ENCODE measurements at regions not wholly inside any gene's neighbourhood (a gene's known extent, or its start where the extent isn't known, plus 50 kb on each side); places are given as distances from the start of the nearest gene placed in this dataset.

DNA sequence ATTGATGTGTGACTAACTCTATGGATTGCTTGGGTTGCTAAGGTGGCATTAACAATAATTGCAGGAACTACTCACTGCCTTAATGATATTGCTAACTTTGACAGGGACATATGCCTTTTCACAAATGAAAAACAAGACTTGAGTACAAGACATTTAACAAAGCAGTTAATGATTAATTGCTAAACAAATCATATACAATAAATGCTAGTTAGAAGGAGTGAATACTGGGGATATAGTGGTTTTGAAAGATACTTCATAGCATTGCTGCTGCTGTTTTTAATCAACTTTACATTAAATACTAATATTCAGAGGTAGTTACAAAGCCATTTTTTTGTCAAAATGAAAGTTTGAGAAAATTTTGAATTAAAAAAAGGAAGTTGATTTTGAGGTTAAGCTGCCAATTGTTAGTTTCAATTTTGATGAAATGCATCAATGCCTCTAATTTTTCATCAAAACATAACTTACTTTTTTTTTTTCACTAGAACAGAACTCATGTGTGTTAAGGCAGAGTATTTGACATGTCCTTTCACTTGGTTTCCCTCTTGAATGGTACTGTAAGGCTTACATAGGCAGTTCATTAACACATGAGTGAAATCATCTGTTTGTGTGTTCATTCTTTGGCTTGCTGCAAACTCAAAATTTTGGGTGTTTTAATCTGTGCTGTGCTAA is 106.2 kb upstream of the SEMA3D start:
- in situ Hi-C loops (cut with HindIII; ENCODE audit: low pct_ligation_motif_present, low sequenced_read_pairs), result no loop called here
- Histone ChIP-seq H3K27ac (no peak overlapping the region), H3K4me3 (ENCODE audit: low read depth, low read length) (no peak overlapping the region), H3K27me3 (replicated peaks) (no peaks in the 10 kb centered on the region), H3K36me3 (replicated peaks) (no peaks in the 10 kb centered on the region)
- no peak for TF ChIP-seq CTCF (IDR thresholded peaks at IDR 0.05; ENCODE audit: low read depth, low read length, missing control alignments)
- no peak for DNase-seq

GRCh38 chr7:85290269-85290668 is 103.4 kb upstream of the SEMA3D start:
- Histone ChIP-seq H3K36me3 (replicated peaks) (no peaks in the 10 kb centered on the region), H3K27ac (no peak overlapping the region), H3K27me3 (replicated peaks) (no peaks in the 10 kb centered on the region), H3K4me3 (ENCODE audit: low read depth, low read length) (no peak overlapping the region)
- in situ Hi-C loops (cut with HindIII; ENCODE audit: low pct_ligation_motif_present, low sequenced_read_pairs), result no loop called here
- no peak for TF ChIP-seq CTCF (IDR thresholded peaks at IDR 0.05; ENCODE audit: low read depth, low read length, missing control alignments)
- no peak for DNase-seq

DNA sequence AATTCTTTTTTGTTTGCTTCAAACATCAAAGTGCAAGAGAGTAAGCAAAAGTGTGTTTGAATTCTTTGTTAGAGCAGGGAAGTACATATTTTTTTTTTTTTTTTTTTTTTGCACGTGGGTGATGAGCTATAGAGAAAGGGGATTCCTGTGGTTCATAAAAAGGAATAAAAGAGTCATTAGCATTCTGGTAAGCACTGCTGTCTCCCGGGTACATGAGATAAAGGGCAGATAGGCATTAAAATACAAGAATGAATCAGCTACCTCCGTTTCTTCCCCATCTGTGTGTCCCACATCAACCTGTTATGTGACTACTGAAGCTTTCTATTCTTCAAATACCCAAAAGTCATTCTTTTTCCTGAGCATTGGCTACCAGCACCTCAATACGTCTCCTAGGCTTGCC is 102.4 kb upstream of the SEMA3D start:
- Histone ChIP-seq H3K27me3 (replicated peaks) (no peaks in the 10 kb centered on the region), H3K36me3 (replicated peaks) (no peaks in the 10 kb centered on the region), H3K27ac (no peak overlapping the region), H3K4me3 (ENCODE audit: low read depth, low read length) (no peak overlapping the region)
- no peak for TF ChIP-seq CTCF (IDR thresholded peaks at IDR 0.05; ENCODE audit: low read depth, low read length, missing control alignments)
- in situ Hi-C loops (cut with HindIII; ENCODE audit: low pct_ligation_motif_present, low sequenced_read_pairs), result no loop called here
- no peak for DNase-seq

DNA sequence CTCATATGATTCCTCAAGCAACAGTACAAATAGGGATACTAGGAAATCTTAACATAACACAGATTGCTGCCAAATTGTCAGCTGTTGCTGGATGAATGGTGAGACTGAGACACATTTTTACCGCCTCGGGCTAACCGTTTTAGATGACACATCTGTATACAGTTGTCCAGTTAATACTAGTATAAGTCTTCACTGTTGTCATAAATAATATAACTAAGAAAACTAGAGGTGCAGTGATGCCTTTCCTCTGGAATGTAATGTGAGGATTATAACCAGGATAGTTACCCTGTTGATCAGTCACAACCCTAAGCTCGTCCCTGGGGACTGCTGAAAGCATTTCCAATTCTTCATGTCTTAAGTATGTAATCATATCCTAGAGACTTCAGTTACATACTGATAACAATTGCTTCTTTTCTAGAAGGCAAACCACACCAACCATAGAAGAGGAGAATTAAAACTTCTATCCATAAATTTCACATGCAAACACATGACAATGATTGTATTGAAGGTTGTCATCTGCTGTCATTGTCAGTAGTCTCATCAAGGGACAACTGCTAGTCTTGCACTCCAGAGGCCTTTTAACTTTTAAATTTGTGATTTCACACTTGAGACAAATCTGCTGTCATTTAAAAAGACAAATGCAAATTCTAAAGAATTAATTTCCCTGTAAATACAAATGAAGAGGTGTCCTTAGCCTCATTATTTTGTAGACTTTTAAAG is 100.4 kb upstream of the SEMA3D start:
- peak; percentile 68 for DNase-seq
- in situ Hi-C loops (cut with HindIII; ENCODE audit: low pct_ligation_motif_present, low sequenced_read_pairs), result no loop called here
- Histone ChIP-seq H3K27ac (no peak overlapping the region), H3K27me3 (replicated peaks) (no peaks in the 10 kb centered on the region), H3K36me3 (replicated peaks) (no peaks in the 10 kb centered on the region), H3K4me3 (ENCODE audit: low read depth, low read length) (no peak overlapping the region)
- TF ChIP-seq CTCF (IDR thresholded peaks at IDR 0.05; ENCODE audit: low read depth, low read length, missing control alignments), result no peak

DNA sequence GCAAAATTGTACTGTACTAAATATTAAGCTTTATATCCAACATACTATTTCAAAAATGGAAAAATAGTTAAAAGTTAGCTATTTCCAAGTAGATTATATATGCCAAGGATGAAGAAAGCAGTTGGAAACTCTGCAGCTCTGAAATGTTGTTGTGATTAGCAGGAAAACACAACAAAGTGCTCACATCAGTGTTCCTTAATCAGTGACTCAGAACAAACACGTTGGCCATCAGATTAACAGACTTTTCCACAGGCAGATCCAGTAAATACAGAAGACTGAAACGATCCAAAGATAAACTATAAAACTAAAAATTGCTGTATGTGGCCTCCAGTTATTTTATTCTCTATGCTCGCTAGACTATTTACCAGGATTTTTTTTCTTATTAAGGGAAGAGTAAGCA is 99.6 kb upstream of the SEMA3D start:
- in situ Hi-C loops (cut with HindIII; ENCODE audit: low pct_ligation_motif_present, low sequenced_read_pairs), result no loop called here
- Histone ChIP-seq H3K4me3 (ENCODE audit: low read depth, low read length) (no peak overlapping the region), H3K27ac (no peak overlapping the region), H3K27me3 (replicated peaks) (no peaks in the 10 kb centered on the region), H3K36me3 (replicated peaks) (no peaks in the 10 kb centered on the region)
- no peak for DNase-seq
- TF ChIP-seq CTCF (IDR thresholded peaks at IDR 0.05; ENCODE audit: low read depth, low read length, missing control alignments), result no peak
